ENCODE measurements at regions not wholly inside any gene's neighbourhood (a gene's known extent, or its start where the extent isn't known, plus 50 kb on each side); places are given as distances from the start of the nearest gene placed in this dataset.

DNA sequence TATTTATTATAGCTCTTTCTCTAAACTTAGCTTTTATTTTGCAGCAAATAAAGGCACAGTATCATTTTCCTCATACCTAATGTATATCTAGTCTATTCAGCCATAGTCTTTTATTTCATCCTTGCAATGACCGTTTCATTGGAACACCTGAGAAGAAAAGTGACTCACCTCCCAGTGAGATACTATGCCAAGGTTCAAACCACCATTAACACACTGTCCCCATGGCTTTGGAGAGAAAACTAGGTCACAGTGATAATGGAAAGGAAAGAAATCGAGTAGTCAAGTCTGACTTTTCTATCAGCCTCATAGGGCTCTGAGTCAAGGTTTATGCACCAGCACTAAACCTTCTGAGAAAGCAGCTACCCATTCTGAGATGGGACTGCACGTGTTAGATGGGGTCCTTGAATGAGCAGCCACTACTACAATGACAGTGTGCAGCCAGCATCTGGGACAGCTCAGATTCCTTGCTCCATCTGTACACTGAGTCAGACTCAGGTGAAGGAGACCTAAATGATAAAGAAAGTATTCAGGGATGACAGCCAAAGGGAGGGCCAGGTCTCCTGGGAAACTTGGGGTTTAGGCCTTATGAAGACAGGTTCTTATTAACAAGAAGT, 971.1 kb upstream of the ACVR2A start:
- H3K27me3 Mint-ChIP-seq (ENCODE audit: low read depth) = no peaks in the 10 kb centered on the region
- H3K9me3 Mint-ChIP-seq = no peaks in the 10 kb centered on the region
- DNase-seq (no peak), ATAC-seq (no peak)
- no peaks in the 10 kb centered on the region for H3K36me3 Mint-ChIP-seq (ENCODE audit: insufficient read depth)
- H3K4me3 Mint-ChIP-seq = no peak overlapping the region
- H3K4me1 Mint-ChIP-seq (ENCODE audit: low read depth) = no peaks in the 10 kb centered on the region

DNA sequence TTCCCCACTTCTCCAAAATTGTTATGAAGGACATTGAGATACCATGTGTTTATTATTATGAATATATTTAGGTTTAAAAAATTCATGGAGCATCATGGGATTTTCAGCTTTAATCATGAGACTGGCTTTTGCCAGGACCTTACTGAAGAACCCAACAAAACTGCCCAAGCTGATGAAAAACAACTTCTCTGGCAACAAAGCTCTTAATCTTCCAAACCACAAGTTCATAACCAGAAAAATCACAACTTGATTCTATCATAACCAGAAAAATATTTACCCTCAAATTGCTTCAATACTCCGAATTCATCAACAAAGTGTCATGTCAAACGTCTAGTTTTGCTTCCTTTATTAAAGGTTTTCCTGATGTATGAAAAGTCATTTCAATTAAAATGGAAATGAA, 971.8 kb upstream of the ACVR2A start:
- Mint-ChIP-seq H3K4me1 (ENCODE audit: low read depth) (no peaks in the 10 kb centered on the region), H3K27me3 (ENCODE audit: low read depth) (no peaks in the 10 kb centered on the region), H3K9me3 (no peaks in the 10 kb centered on the region), H3K4me3 (no peak overlapping the region), H3K36me3 (ENCODE audit: insufficient read depth) (no peaks in the 10 kb centered on the region)
- DNase-seq = no peak
- no peak for ATAC-seq

DNA sequence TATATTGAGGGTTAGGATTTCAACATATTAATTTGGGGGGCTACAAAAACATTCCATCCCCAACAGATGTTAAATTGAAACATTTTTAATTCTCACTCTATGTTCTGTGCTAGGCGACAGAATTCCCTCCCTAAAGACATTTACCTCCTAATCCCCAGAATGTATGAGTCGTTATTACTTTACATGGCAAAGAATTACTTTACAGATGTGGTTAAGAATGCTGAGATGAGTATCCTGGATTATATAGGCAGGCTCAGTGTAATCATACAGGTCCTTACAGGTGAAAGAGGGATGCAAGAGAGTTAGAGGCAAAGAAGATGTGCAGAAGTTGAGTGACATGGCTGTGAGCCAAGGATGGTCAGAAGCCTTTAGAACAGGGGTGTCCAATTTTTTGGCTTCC, 974.1 kb upstream of the ACVR2A start:
- ATAC-seq (no peak), DNase-seq (no peak)
- no peaks in the 10 kb centered on the region for H3K27me3 Mint-ChIP-seq (ENCODE audit: low read depth)
- peaks cover 4% of the 10 kb centered on the region for H3K9me3 Mint-ChIP-seq
- H3K4me3 Mint-ChIP-seq = no peak overlapping the region
- no peaks in the 10 kb centered on the region for H3K36me3 Mint-ChIP-seq (ENCODE audit: insufficient read depth)
- H3K4me1 Mint-ChIP-seq (ENCODE audit: low read depth) = no peaks in the 10 kb centered on the region

DNA sequence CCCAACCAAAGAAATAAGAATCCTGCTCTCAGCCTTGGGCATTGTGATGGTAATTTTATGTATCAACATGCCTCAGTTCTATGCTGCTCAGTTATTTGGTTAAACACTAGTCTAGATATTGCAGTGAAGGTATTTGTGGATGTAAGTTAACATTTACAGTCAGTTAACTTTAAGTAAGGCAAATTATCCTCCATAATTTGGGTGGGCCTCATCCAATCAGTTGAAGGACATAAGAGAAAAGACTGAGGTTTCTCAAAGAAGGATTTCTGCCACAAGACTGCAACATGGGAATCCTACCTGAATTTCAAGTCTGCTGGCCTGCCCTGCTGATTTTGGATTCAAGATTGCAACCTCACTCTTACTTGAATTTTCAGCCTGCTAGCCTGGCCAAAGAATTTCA, 975.5 kb upstream of the ACVR2A start:
- Mint-ChIP-seq H3K4me3 (no peak overlapping the region), H3K4me1 (ENCODE audit: low read depth) (no peaks in the 10 kb centered on the region), H3K36me3 (ENCODE audit: insufficient read depth) (no peaks in the 10 kb centered on the region), H3K9me3 (peaks cover 12% of the 10 kb centered on the region), H3K27me3 (ENCODE audit: low read depth) (no peaks in the 10 kb centered on the region)
- ATAC-seq = no peak
- no peak for DNase-seq

DNA sequence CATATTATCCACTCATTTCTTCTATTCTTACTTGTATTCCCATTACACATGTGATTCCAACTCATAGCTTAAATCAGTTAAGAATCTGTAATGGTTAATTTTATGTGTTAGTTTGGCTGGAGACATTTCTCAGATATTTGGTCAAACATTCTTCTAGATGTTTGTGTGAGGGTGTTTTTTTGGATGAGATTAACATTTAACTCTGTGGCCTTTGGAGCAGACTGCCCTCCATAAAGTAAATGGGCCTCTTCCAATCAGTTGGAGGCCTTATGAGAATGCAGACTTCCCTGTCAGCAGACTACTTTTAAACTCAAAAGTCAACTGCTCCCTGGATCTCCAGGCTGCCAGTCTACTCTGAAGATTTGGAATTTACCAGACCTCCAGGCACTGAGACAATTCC, 976.8 kb upstream of the ACVR2A start:
- H3K4me1 Mint-ChIP-seq (ENCODE audit: low read depth) = no peaks in the 10 kb centered on the region
- H3K36me3 Mint-ChIP-seq (ENCODE audit: insufficient read depth) = no peaks in the 10 kb centered on the region
- ATAC-seq = no peak
- H3K27me3 Mint-ChIP-seq (ENCODE audit: low read depth) = no peaks in the 10 kb centered on the region
- DNase-seq = no peak
- H3K4me3 Mint-ChIP-seq = no peak overlapping the region
- peaks cover 12% of the 10 kb centered on the region for H3K9me3 Mint-ChIP-seq

DNA sequence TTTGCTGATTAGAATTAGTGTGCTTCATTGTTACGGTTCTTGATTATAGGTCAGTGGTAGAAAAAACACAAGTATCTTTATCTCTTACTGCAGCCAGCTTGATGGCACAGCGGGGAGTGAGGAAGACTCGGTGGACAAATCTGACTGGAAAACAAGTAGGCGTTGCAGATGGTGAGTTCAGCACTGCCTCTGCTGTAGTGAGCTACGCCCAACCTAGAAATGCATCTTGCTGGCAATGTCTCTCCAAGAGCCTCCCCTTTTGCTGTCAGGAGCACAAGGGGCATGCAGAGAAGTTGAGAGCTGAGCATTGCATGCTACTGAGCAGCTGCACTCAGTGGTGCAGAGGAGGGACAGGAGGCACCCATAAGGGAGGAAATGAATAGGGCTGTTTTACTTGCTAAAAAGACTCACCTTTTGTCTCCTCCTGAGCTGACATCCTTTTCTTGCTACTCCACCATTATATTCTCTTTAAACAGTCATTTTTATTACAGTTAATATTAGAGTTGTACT, 977.3 kb upstream of the ACVR2A start:
- DNase-seq = no peak
- H3K27me3 Mint-ChIP-seq (ENCODE audit: low read depth) = no peaks in the 10 kb centered on the region
- no peaks in the 10 kb centered on the region for H3K4me1 Mint-ChIP-seq (ENCODE audit: low read depth)
- no peaks in the 10 kb centered on the region for H3K36me3 Mint-ChIP-seq (ENCODE audit: insufficient read depth)
- peaks cover 12% of the 10 kb centered on the region for H3K9me3 Mint-ChIP-seq
- no peak for ATAC-seq
- H3K4me3 Mint-ChIP-seq = no peak overlapping the region

DNA sequence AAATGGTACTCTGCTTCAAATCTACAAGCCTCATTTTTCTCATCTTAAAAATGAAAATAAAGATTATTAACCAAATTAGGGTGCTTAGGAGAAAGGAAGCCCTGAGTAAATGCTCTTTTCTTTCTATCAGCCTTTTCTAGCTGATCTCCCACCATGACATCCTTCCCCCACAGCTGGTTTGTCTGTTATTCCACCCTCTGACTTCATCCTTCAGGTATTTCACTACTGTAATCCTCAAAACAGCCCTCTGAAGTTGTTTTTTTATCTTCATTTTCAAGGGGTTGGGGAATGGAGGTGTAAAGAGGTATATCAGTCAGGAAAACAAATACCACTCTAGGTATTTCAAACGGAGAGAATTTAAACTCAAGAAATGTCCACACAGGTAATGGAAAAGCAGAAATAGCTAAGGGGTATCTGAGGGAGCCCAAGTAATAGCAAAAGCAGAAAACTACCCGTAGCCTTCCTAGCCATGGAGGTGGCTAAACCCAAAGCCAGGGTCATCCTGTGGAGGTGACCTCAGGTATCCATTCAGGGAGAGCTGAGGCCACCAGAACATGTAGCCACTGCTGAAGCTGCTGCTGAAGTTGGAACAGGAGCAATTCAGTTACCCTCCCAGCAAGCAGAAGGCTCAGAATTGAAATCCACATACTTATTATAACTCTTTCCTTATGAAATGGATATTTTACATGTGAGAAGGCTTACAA, 990.9 kb upstream of the ACVR2A start:
- Mint-ChIP-seq H3K36me3 (ENCODE audit: insufficient read depth) (no peaks in the 10 kb centered on the region), H3K9me3 (no peaks in the 10 kb centered on the region), H3K4me3 (no peak overlapping the region), H3K4me1 (ENCODE audit: low read depth) (no peaks in the 10 kb centered on the region), H3K27me3 (ENCODE audit: low read depth) (peaks cover 3% of the 10 kb centered on the region)
- no peak for ATAC-seq
- DNase-seq = no peak

DNA sequence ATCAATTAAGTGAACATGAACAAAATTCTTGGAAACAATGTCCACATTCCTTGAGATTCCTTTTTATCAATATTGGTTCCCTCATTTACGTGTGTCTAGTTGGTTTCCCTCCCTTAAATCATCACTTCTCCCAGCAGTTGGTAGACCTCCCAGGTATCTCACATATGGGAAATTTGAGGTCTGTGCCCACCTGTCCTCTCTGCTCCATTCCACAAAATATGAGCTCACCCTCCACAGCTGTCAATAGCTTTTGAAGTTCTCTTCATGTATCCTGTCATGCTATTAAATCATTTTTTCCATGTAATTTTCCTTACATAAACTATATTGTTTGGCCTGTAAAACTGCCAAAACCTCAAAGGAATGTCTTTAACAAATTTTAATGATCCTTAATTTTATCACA, 992.2 kb upstream of the ACVR2A start:
- H3K4me1 Mint-ChIP-seq (ENCODE audit: low read depth) = no peaks in the 10 kb centered on the region
- peaks cover 3% of the 10 kb centered on the region for H3K27me3 Mint-ChIP-seq (ENCODE audit: low read depth)
- H3K4me3 Mint-ChIP-seq = no peak overlapping the region
- no peaks in the 10 kb centered on the region for H3K9me3 Mint-ChIP-seq
- ATAC-seq (no peak), DNase-seq (no peak)
- no peaks in the 10 kb centered on the region for H3K36me3 Mint-ChIP-seq (ENCODE audit: insufficient read depth)

DNA sequence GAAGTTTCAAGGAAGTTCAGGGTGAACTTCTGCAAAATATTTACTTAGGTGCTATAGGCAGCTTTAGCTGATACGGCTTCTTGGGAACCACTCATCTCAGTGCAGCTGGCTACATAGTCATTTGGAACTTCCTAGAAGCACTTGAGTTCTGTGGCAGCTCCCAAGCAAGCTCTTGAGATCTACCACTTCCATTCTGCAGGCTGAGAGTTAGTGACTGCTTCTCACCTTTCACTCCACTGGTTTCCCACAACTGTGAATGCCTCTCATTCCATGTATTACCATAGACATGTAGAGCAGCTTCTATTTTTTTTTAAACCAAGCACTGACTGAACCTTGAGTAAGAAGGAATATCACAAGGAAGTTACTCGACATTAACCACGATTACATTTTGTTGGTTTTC, 994.1 kb upstream of the ACVR2A start:
- H3K36me3 Mint-ChIP-seq (ENCODE audit: insufficient read depth) = no peaks in the 10 kb centered on the region
- no peak overlapping the region for H3K4me3 Mint-ChIP-seq
- DNase-seq (no peak), ATAC-seq (no peak)
- H3K27me3 Mint-ChIP-seq (ENCODE audit: low read depth) = no peaks in the 10 kb centered on the region
- no peaks in the 10 kb centered on the region for H3K4me1 Mint-ChIP-seq (ENCODE audit: low read depth)
- H3K9me3 Mint-ChIP-seq = no peaks in the 10 kb centered on the region

DNA sequence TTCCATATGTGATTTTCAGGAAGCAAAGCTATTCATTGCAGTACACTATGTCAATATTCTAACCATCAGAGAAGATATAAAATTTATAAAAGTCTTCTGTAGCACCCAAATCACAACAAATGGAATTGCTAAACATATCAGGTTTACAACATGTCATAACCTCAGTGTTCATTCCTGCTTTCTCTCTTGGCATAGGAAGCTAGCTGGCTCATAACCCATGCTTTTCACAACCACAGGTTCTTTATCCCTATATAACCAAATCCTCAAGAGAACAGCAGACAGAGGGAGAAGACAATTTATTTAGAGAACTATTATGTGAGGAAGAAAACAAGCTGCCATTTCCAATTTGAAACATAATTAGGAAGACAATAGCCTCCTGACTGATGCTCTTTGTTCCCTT, 997.0 kb upstream of the ACVR2A start:
- H3K36me3 Mint-ChIP-seq (ENCODE audit: insufficient read depth) = no peaks in the 10 kb centered on the region
- H3K27me3 Mint-ChIP-seq (ENCODE audit: low read depth) = no peaks in the 10 kb centered on the region
- H3K9me3 Mint-ChIP-seq = no peaks in the 10 kb centered on the region
- no peak for ATAC-seq
- H3K4me1 Mint-ChIP-seq (ENCODE audit: low read depth) = no peaks in the 10 kb centered on the region
- no peak overlapping the region for H3K4me3 Mint-ChIP-seq
- no peak for DNase-seq

DNA sequence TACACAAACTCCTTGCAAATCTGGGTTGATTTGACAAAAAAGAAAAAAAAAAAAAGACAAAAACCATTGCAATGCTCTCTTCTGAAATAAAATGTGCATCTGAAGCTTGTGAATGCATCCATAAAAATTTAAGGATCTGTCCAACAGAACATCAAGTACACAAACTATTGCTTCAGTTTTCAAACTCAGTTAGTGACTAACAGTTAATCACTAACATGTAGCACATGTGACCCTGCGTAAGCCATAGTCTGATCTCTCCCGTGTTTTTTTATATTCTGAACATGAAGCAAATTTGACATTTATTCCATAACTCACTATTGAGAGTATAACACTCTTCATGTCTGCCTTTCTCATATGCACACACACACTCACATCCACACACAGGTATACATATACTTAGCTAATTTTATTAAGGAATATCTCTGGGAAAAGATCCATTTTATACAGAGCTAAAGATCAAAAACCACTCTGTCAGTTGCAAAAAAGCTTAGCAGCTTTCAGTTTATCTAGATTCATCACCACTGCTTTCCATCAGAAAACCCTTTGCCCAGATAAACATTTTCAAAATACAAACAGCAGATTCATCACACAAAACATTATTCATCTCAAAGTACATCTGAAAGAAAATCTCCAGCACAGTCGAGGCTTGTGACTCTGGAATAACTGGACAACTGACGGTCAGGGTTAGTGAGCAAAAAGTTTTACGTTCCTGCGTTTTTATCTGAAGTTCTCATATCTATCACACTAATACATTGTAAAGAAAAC, 1000.4 kb upstream of the ACVR2A start:
- H3K4me3 Mint-ChIP-seq = no peak overlapping the region
- H3K36me3 Mint-ChIP-seq (ENCODE audit: insufficient read depth) = no peaks in the 10 kb centered on the region
- ATAC-seq (no peak), DNase-seq (no peak)
- no peaks in the 10 kb centered on the region for H3K27me3 Mint-ChIP-seq (ENCODE audit: low read depth)
- no peaks in the 10 kb centered on the region for H3K9me3 Mint-ChIP-seq
- H3K4me1 Mint-ChIP-seq (ENCODE audit: low read depth) = no peaks in the 10 kb centered on the region

DNA sequence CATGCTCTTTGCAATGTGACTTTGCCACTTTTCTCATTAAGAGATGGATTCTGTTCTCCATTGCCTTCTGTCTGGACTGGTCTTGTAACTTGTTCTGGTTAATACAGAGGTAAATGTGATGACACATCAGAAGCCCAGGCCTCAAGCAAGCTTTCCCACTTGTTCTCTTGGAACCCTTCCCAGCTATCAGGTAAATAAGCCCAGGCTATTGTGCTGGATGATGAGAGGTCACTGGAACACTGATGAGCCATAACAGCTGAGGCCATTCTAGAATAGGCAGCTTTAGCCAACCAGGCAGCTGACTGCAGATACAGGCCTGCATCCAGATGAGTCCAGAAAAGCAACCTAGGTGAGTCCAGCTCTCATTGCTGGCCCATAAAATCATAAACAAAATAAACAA, 1007.0 kb upstream of the ACVR2A start:
- DNase-seq (no peak), ATAC-seq (no peak)
- no peaks in the 10 kb centered on the region for H3K27me3 Mint-ChIP-seq (ENCODE audit: low read depth)
- no peak overlapping the region for H3K4me3 Mint-ChIP-seq
- no peaks in the 10 kb centered on the region for H3K36me3 Mint-ChIP-seq (ENCODE audit: insufficient read depth)
- no peaks in the 10 kb centered on the region for H3K9me3 Mint-ChIP-seq
- no peaks in the 10 kb centered on the region for H3K4me1 Mint-ChIP-seq (ENCODE audit: low read depth)

DNA sequence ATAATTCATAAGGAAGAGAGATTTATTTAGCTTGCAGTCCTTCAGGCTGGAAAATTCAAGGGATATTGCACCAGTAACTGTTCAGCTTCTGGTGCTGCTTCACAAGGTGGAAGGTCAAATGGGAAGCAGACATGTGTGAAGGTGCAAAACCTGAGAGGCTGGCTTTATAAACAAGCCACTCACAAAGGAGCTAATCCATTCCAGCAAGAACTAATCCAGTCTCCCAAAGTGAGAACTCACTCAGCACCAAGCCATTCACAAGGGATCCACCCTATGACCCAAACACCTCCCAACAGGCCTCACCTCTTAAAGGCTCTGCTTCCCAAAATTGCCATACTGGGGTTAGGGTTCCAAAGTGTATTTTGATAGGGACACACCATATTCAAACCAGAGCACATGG, 1018.4 kb upstream of the ACVR2A start:
- no peaks in the 10 kb centered on the region for H3K4me1 Mint-ChIP-seq (ENCODE audit: low read depth)
- no peaks in the 10 kb centered on the region for H3K27me3 Mint-ChIP-seq (ENCODE audit: low read depth)
- DNase-seq (no peak), ATAC-seq (no peak)
- H3K4me3 Mint-ChIP-seq = no peak overlapping the region
- H3K36me3 Mint-ChIP-seq (ENCODE audit: insufficient read depth) = no peaks in the 10 kb centered on the region
- peaks cover 4% of the 10 kb centered on the region for H3K9me3 Mint-ChIP-seq

DNA sequence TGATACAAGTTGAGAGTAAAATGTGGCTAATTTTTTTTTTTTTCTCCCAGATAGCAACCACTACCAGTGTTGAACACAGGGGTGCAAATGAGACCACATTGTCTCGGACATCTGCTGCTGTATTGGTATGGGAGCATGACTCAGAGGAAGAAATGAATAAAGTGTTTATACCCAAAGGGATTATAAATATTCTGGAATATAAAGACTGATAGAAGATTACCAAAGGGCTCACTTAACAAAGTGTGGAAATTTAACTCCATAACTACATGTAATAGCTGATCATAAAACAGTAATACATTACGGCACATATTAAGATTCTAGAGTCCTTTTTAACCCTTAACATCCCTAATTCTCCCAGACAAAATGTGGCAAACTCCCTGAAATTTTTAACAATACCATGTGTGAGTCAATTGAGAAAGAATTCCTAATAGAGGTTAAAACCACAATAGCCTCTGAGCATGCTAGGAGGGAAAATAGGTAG, 1023.0 kb upstream of the ACVR2A start:
- Mint-ChIP-seq H3K36me3 (ENCODE audit: insufficient read depth) (no peaks in the 10 kb centered on the region), H3K4me3 (no peak overlapping the region), H3K27me3 (ENCODE audit: low read depth) (no peaks in the 10 kb centered on the region), H3K9me3 (peaks cover 4% of the 10 kb centered on the region), H3K4me1 (ENCODE audit: low read depth) (no peaks in the 10 kb centered on the region)
- ATAC-seq = no peak
- DNase-seq = no peak

DNA sequence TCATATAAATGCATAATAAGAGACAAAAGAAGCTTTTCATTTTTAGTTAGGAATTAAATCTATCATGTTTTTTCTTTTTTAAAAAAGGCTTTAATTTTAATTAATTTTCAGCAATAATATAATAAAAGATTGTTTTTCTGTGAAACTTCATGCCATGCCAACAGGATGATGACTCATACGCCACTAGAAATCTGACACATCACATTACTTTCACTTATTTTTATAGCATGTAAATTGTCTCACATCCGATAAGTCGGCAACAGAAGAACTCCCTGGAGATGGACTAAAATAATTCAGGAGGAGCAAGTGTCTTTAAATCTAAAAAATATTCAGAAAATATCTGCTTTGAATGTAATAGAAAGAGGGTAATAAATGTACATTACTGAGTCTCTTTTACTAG, 1024.2 kb upstream of the ACVR2A start:
- Mint-ChIP-seq H3K9me3 (peaks cover 4% of the 10 kb centered on the region), H3K4me1 (ENCODE audit: low read depth) (no peaks in the 10 kb centered on the region), H3K4me3 (no peak overlapping the region), H3K36me3 (ENCODE audit: insufficient read depth) (no peaks in the 10 kb centered on the region), H3K27me3 (ENCODE audit: low read depth) (no peaks in the 10 kb centered on the region)
- ATAC-seq = no peak
- no peak for DNase-seq
